ENCODE measurements at regions not wholly inside any gene's neighbourhood (a gene's known extent, or its start where the extent isn't known, plus 50 kb on each side); places are given as distances from the start of the nearest gene placed in this dataset.

- TF ChIP-seq PBX3 (IDR thresholded peaks at IDR 0.05; ENCODE audit: insufficient replicate concordance, low read depth, low read length) (no peak), FOS (IDR thresholded peaks at IDR 0.05; ENCODE audit: borderline replicate concordance, extremely low read depth, insufficient read length) (no peak), HDAC2 (IDR thresholded peaks at IDR 0.05) (no peak), BCL11A (IDR thresholded peaks at IDR 0.05; ENCODE audit: low read depth, low read length) (0 out of 2 replicates have a peak, but pooled peaks have one; percentile 43), TAF1 (IDR thresholded peaks at IDR 0.05; ENCODE audit: borderline replicate concordance, low read depth, low read length) (no peak), ZNF217 (IDR thresholded peaks at IDR 0.05) (no peak), ZNF622 (IDR thresholded peaks at IDR 0.05) (no peak), NR2C1 (IDR thresholded peaks at IDR 0.05) (no peak), ATF7 (IDR thresholded peaks at IDR 0.05; ENCODE audit: low read depth) (no peak; the same call in 1 of the 2 replicates), RUNX3 (IDR thresholded peaks at IDR 0.05; ENCODE audit: low read length) (peak; percentile 93), LARP7 (IDR thresholded peaks at IDR 0.05) (no peak), CUX1 (IDR thresholded peaks at IDR 0.05; ENCODE audit: insufficient replicate concordance, low read depth, low read length) (no peak), E2F8 (IDR thresholded peaks at IDR 0.05; ENCODE audit: low read depth, partially characterized antibody) (no peak), HCFC1 (IDR thresholded peaks at IDR 0.05; ENCODE audit: low read length) (no peak), PML (IDR thresholded peaks at IDR 0.05; ENCODE audit: low read length) (no peak), FOXK2 (IDR thresholded peaks at IDR 0.05) (no peak), MLLT1 (IDR thresholded peaks at IDR 0.05) (peak; percentile 82), CHD4 (IDR thresholded peaks at IDR 0.05) (no peak), MXI1 (IDR thresholded peaks at IDR 0.05; ENCODE audit: low read depth, low read length) (no peak), SMC3 (IDR thresholded peaks at IDR 0.05; ENCODE audit: borderline replicate concordance, low read length) (no peak; the same call in 1 of the 2 replicates), PAX5 (IDR thresholded peaks at IDR 0.05; ENCODE audit: borderline replicate concordance, low read depth, low read length) (peak; percentile 76), MYC (IDR thresholded peaks at IDR 0.05; ENCODE audit: insufficient read depth, insufficient read length, insufficient replicate concordance, low read length, severe bottlenecking) (no peak)
These were observed 462.9 kb downstream of the PREX1 start (continued) for GRCh38 chr20:48364688-48365421.
